ENCODE measurements at regions not wholly inside any gene's neighbourhood (a gene's known extent, or its start where the extent isn't known, plus 50 kb on each side); places are given as distances from the start of the nearest gene placed in this dataset.

GRCh38 chr7:355568-355967 lies 65.6 kb downstream of the FOXL3 start:
- TF ChIP-seq, protein P1, sequence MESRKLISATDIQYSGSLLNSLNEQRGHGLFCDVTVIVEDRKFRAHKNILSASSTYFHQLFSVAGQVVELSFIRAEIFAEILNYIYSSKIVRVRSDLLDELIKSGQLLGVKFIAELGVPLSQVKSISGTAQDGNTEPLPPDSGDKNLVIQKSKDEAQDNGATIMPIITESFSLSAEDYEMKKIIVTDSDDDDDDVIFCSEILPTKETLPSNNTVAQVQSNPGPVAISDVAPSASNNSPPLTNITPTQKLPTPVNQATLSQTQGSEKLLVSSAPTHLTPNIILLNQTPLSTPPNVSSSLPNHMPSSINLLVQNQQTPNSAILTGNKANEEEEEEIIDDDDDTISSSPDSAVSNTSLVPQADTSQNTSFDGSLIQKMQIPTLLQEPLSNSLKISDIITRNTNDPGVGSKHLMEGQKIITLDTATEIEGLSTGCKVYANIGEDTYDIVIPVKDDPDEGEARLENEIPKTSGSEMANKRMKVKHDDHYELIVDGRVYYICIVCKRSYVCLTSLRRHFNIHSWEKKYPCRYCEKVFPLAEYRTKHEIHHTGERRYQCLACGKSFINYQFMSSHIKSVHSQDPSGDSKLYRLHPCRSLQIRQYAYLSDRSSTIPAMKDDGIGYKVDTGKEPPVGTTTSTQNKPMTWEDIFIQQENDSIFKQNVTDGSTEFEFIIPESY (IDR thresholded peaks at IDR 0.05; ENCODE audit: extremely low read depth, insufficient replicate concordance, low read length): no peak
- TF ChIP-seq CTCF (IDR thresholded peaks at IDR 0.05 in 2 of 3, conservative IDR thresholded peaks at IDR 0.05 in 1 of 3; ENCODE audit: borderline replicate concordance in 1 of 3, insufficient read depth in 1 of 3, low read depth in 2 of 3, low read length in 2 of 3) (no peak), CBX3 (IDR thresholded peaks at IDR 0.05; ENCODE audit: low read depth) (no peak), SRF (IDR thresholded peaks at IDR 0.05; ENCODE audit: low read depth) (no peak), POLR2A (IDR thresholded peaks at IDR 0.05; ENCODE audit: borderline replicate concordance, extremely low read depth, insufficient read depth, insufficient read length) (no peak), POLR2AphosphoS5 (IDR thresholded peaks at IDR 0.05; ENCODE audit: low read depth, low read length) (no peak), RAD21 (IDR thresholded peaks at IDR 0.05; ENCODE audit: low read depth) (no peak), ZNF274 (IDR thresholded peaks at IDR 0.05; ENCODE audit: low read depth, low read length) (no peak), REST (IDR thresholded peaks at IDR 0.05; ENCODE audit: low read depth) (no peak), EZH2phosphoT487 (IDR thresholded peaks at IDR 0.05; ENCODE audit: borderline replicate concordance) (no peak), TCF7L2 (IDR thresholded peaks at IDR 0.05; ENCODE audit: borderline replicate concordance, extremely low read depth, insufficient read depth, insufficient read length) (no peak), CEBPB (IDR thresholded peaks at IDR 0.05; ENCODE audit: low read depth) (no peak)
